ENCODE measurements at regions not wholly inside any gene's neighbourhood (a gene's known extent, or its start where the extent isn't known, plus 50 kb on each side); places are given as distances from the start of the nearest gene placed in this dataset.
A peak's percentile ranks its signal among the peaks of the same experiment; 100 is the strongest.

- no peak for DNase-seq
- TF ChIP-seq CTCF (IDR thresholded peaks at IDR 0.05; ENCODE audit: borderline replicate concordance, extremely low read depth, insufficient read depth) = no peak
- no peak overlapping the region for H3K27ac ChIP-seq (ENCODE audit: low read depth in 2 of 2, low read length in 2 of 2)
- no peaks in the 10 kb centered on the region for H3K4me1 ChIP-seq (ENCODE audit: control insufficient read depth in 2 of 3, insufficient read depth in 2 of 3, low read depth in 1 of 3, low read length in 3 of 3)
- no peak for FAIRE-seq
- peaks cover 0 to 4% (median 0%) of the 10 kb centered on the region in 3 donors for H3K9me3 ChIP-seq (ENCODE audit: control insufficient read depth in 2 of 3, insufficient read depth in 1 of 3, low read length in 3 of 3)
- no peak overlapping the region for H3K4me3 ChIP-seq (ENCODE audit: low read length in 3 of 3)
- intact Hi-C loops (cut with DNase I) = no loop called here
- H3K9ac ChIP-seq (ENCODE audit: low read length in 3 of 3) = no peak overlapping the region
- H3K27me3 ChIP-seq (ENCODE audit: control insufficient read depth, insufficient read depth, low read length) = no peaks in the 10 kb centered on the region
- H3K36me3 ChIP-seq (ENCODE audit: control insufficient read depth in 2 of 3, insufficient read depth in 3 of 3, low read length in 3 of 3) = no peaks in the 10 kb centered on the region
These were observed 192.1 kb upstream of the PCDH15 start for GRCh38 chr10:54993148-54993547.

GRCh38 chr10:54985732-54986131, 184.7 kb upstream of the PCDH15 start:
- DNase-seq (peak in 1 of 5 donors; percentile 33), FAIRE-seq (peak; percentile 64)
- Histone ChIP-seq H3K9ac (ENCODE audit: low read length in 3 of 3) (no peak overlapping the region), H3K36me3 (ENCODE audit: control insufficient read depth in 2 of 3, insufficient read depth in 3 of 3, low read length in 3 of 3) (no peaks in the 10 kb centered on the region), H3K4me3 (ENCODE audit: low read length in 3 of 3) (no peak overlapping the region), H3K4me1 (ENCODE audit: control insufficient read depth in 2 of 3, insufficient read depth in 2 of 3, low read depth in 1 of 3, low read length in 3 of 3) (no peaks in the 10 kb centered on the region), H3K27ac (ENCODE audit: low read depth in 2 of 2, low read length in 2 of 2) (no peak overlapping the region), H3K9me3 (ENCODE audit: control insufficient read depth in 2 of 3, insufficient read depth in 1 of 3, low read length in 3 of 3) (peaks cover 0 to 4% (median 0%) of the 10 kb centered on the region in 3 donors), H3K27me3 (ENCODE audit: control insufficient read depth, insufficient read depth, low read length) (no peaks in the 10 kb centered on the region)
- intact Hi-C loops (cut with DNase I) = no loop called here
- peak; percentile 22 for TF ChIP-seq CTCF (IDR thresholded peaks at IDR 0.05; ENCODE audit: borderline replicate concordance, extremely low read depth, insufficient read depth)

GRCh38 chr10:54983255-54983654, 182.2 kb upstream of the PCDH15 start:
- Histone ChIP-seq H3K36me3 (ENCODE audit: control insufficient read depth in 2 of 3, insufficient read depth in 3 of 3, low read length in 3 of 3) (no peaks in the 10 kb centered on the region), H3K27ac (ENCODE audit: low read depth in 2 of 2, low read length in 2 of 2) (no peak overlapping the region), H3K4me1 (ENCODE audit: control insufficient read depth in 2 of 3, insufficient read depth in 2 of 3, low read depth in 1 of 3, low read length in 3 of 3) (no peaks in the 10 kb centered on the region), H3K9ac (ENCODE audit: low read length in 3 of 3) (no peak overlapping the region), H3K4me3 (ENCODE audit: low read length in 3 of 3) (no peak overlapping the region), H3K9me3 (ENCODE audit: control insufficient read depth in 2 of 3, insufficient read depth in 1 of 3, low read length in 3 of 3) (no peaks in the 10 kb centered on the region), H3K27me3 (ENCODE audit: control insufficient read depth, insufficient read depth, low read length) (no peaks in the 10 kb centered on the region)
- no peak for FAIRE-seq
- DNase-seq = no peak
- TF ChIP-seq CTCF (IDR thresholded peaks at IDR 0.05; ENCODE audit: borderline replicate concordance, extremely low read depth, insufficient read depth) = no peak
- intact Hi-C loops (cut with DNase I) = no loop called here

Data from kidney (tissue), 13 donors.